GM12891 (cell line): ENCODE measurements at regions not wholly inside any gene's neighbourhood (a gene's known extent, or its start where the extent isn't known, plus 50 kb on each side); places are given as distances from the start of the nearest gene placed in this dataset.
"Not testable (repeated sequence)": the region's sequence is repeated elsewhere in the genome, so short reads cannot be mapped to it uniquely, and the experiment has no call there.

ENCODE experiments used
- DNase-seq: peaks from one replicate; pipeline ENCODE4 v3.0.0; 2011; ENCODE audit warnings: low spot score; ENCODE audit not compliant: insufficient read length
- FAIRE-seq: peaks from 2 replicates; lab custom pipeline; 2011; peaks lifted over from hg19 to GRCh38; lab: Jason Lieb, UNC
- PAX5 ChIP-seq: IDR thresholded peaks from 2 replicates; pipeline ENCODE4 v1.6.1; 2011; ENCODE audit warnings: low read length, moderate library complexity, mild to moderate bottlenecking; ENCODE audit not compliant: insufficient read depth, severe bottlenecking
- POLR2A ChIP-seq: IDR thresholded peaks from 2 replicates; pipeline ENCODE4 v1.6.1; 2011; ENCODE audit warnings: low read depth, low read length, control low read depth
- POLR2AphosphoS5 ChIP-seq: IDR thresholded peaks from 2 replicates; pipeline ENCODE4 v1.6.1; 2011; ENCODE audit warnings: low read depth, low read length, control low read depth
- POU2F2 ChIP-seq: IDR thresholded peaks from 2 replicates; pipeline ENCODE4 v1.6.1; 2011; ENCODE audit warnings: low read depth, mild to moderate bottlenecking, control low read depth, low read length, moderate library complexity
- SPI1 ChIP-seq: IDR thresholded peaks from 2 replicates; pipeline ENCODE4 v1.6.1; 2011; ENCODE audit warnings: low read depth, low read length, control low read depth
- TAF1 ChIP-seq: IDR thresholded peaks from 2 replicates; pipeline ENCODE4 v1.6.1; 2011; ENCODE audit warnings: low read depth, low read length, control low read depth

GRCh38 chr11:13140873-13141655, 131.9 kb downstream of the RASSF10 start:
- no peak for DNase-seq
- TF ChIP-seq TAF1: no peak
- no peak for TF ChIP-seq POLR2A
- no peak for TF ChIP-seq PAX5
- TF ChIP-seq POLR2AphosphoS5: no peak
- no peak for TF ChIP-seq SPI1
- TF ChIP-seq POU2F2: no peak
- FAIRE-seq: no peak

- FAIRE-seq (no peak), DNase-seq (no peak)
- no peak for TF ChIP-seq POLR2AphosphoS5
Observed at GRCh38 chr11:13141731-13142709, 132.9 kb downstream of the RASSF10 start.

- FAIRE-seq (no peak), DNase-seq (no peak)
- TF ChIP-seq POU2F2: no peak
- no peak for TF ChIP-seq SPI1
- TF ChIP-seq POLR2A: no peak
- no peak for TF ChIP-seq PAX5
- TF ChIP-seq POLR2AphosphoS5: no peak
- no peak for TF ChIP-seq TAF1
Observed at GRCh38 chr11:13143486-13144297, 133.9 kb upstream of the BMAL1 start.

GRCh38 chr11:13145461-13145860, 132.1 kb upstream of the BMAL1 start:
- DNase-seq (no peak), FAIRE-seq (no peak)
- TF ChIP-seq TAF1 (no peak), POU2F2 (no peak), SPI1 (no peak), POLR2AphosphoS5 (no peak), PAX5 (no peak), POLR2A (no peak)

GRCh38 chr11:13149991-13150390, 127.6 kb upstream of the BMAL1 start:
- no peak for DNase-seq
- TF ChIP-seq SPI1 (no peak), TAF1 (no peak), POU2F2 (no peak), POLR2A (no peak), POLR2AphosphoS5 (no peak), PAX5 (no peak)
- FAIRE-seq: no peak

- no peak for FAIRE-seq
- no peak for TF ChIP-seq TAF1
- TF ChIP-seq POLR2A: no peak
- no peak for TF ChIP-seq POLR2AphosphoS5
- TF ChIP-seq POU2F2: no peak
- TF ChIP-seq PAX5: no peak
- no peak for TF ChIP-seq SPI1
- no peak for DNase-seq
Observed at GRCh38 chr11:13150487-13150886, 127.1 kb upstream of the BMAL1 start.

- DNase-seq (no peak), FAIRE-seq (no peak)
- TF ChIP-seq POU2F2 (no peak), TAF1 (no peak)
Observed at GRCh38 chr11:13152264-13152663, 125.3 kb upstream of the BMAL1 start.

- FAIRE-seq: no peak
- TF ChIP-seq POU2F2 (no peak), POLR2AphosphoS5 (no peak), SPI1 (no peak), PAX5 (no peak), POLR2A (no peak), TAF1 (no peak)
Observed at GRCh38 chr11:13152736-13153541, 124.7 kb upstream of the BMAL1 start.

GRCh38 chr11:13154374-13154773, 123.2 kb upstream of the BMAL1 start:
- not testable (repeated sequence) for DNase-seq, FAIRE-seq

More at GRCh38 chr11:13152736-13153541, 124.7 kb upstream of the BMAL1 start:
- no peak for DNase-seq
